Epithelial cell of proximal tubule (primary cell): ENCODE measurements at regions not wholly inside any gene's neighbourhood (a gene's known extent, or its start where the extent isn't known, plus 50 kb on each side); places are given as distances from the start of the nearest gene placed in this dataset.
"Not testable (repeated sequence)": the region's sequence is repeated elsewhere in the genome, so short reads cannot be mapped to it uniquely, and the experiment has no call there.

Experiments
- DNase-seq: peaks from one replicate; pipeline ENCODE4 v3.0.0-alpha.2; 2011; ENCODE audit warnings: low read depth
- H3K4me3 ChIP-seq: 2 replicates; pipeline ENCODE4 v1.5.1; 2011; ENCODE audit warnings: low read depth, mild to moderate bottlenecking, low read length
- TF ChIP-seq, protein P1 (sequence below): conservative IDR thresholded peaks from 2 replicates; pipeline ENCODE4 v1.5.1; 2012; ENCODE audit warnings: low read depth, mild to moderate bottlenecking, low read length

DNA sequence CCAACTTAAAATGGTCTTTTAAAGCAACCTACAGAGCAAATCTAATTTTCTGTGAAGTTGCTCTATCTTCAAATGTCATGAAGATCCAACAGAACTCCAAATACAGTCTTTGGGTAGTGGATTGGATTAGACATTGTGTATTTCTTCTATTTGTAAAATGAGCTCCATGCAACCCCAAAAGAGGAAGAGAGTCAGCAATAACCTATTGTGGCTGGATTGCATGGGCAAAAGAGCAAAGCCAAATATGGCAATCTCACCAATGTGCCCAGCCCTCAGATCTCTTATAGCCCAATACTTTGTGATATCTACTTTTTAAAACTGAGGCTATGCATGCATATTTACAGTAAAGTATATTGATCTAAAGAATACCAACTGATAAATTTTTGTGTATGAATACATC lies 146.3 kb downstream of the TXNL1 start:
- DNase-seq = no peak
- TF ChIP-seq, protein P1, sequence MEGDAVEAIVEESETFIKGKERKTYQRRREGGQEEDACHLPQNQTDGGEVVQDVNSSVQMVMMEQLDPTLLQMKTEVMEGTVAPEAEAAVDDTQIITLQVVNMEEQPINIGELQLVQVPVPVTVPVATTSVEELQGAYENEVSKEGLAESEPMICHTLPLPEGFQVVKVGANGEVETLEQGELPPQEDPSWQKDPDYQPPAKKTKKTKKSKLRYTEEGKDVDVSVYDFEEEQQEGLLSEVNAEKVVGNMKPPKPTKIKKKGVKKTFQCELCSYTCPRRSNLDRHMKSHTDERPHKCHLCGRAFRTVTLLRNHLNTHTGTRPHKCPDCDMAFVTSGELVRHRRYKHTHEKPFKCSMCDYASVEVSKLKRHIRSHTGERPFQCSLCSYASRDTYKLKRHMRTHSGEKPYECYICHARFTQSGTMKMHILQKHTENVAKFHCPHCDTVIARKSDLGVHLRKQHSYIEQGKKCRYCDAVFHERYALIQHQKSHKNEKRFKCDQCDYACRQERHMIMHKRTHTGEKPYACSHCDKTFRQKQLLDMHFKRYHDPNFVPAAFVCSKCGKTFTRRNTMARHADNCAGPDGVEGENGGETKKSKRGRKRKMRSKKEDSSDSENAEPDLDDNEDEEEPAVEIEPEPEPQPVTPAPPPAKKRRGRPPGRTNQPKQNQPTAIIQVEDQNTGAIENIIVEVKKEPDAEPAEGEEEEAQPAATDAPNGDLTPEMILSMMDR = no peak
- no peak overlapping the region for H3K4me3 ChIP-seq

DNA sequence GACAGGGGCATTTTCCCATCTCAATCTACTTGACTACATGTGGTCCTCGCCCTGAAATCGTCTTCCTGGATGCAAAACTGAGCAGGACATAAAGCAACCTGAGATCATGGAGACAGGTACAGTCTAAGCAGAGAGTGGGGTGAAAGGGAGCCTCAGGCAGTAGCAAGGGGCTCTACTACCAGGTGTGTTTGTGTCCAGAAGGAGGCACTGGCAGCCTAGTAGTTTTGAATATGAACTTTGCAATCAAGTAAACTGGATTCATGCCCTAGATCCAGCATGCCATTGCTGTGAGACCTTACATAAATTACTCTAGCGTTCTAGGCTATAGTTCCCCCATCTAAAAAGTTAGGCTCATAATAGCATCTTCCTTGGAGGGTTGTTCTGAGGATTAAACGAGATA lies 147.4 kb downstream of the TXNL1 start:
- DNase-seq = no peak
- TF ChIP-seq, protein P1 = no peak

DNA sequence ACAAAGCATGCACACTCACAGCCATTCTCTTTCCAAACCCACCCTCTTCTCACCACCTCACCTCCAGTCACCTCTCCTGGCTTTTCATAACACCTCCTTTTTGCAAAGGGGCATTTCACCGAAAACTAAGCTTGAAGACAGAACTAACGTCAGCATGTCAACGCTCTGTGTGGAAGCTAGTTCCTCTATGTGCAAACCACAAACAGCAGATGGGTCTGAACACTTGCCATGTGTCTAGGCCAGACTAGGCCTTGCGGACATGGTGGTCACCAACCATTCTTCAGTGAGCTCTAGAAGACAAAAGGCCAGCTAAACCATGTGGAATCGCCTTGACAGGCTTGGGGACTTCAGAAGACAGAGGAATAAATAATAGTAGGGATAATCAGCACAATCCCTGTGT lies 148.5 kb downstream of the TXNL1 start:
- no peak for DNase-seq
- H3K4me3 ChIP-seq = no peak overlapping the region
- TF ChIP-seq, protein P1 = no peak

More for the DNA sequence above, 147.4 kb downstream of the TXNL1 start:
- no peak overlapping the region for H3K4me3 ChIP-seq

DNA sequence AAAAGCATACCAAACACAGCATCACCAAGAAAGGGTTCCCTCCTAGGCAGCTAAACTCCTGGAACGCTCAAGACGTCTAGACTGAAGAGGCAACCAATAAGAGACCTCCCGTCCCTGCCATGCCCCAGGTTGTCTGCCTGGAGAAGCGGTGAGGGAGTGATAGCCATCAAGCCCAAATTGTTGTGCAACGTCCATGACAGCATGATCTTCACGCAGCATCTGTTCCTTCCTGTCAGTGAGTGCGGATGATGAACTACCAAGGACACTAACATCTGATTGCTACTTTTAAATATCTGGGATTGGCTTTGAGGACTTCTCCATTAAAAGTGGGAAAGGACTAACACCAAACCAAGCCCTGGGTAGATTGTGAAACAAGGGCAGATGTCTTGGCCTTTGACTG lies 149.7 kb downstream of the TXNL1 start:
- TF ChIP-seq, protein P1 = no peak
- no peak for DNase-seq
- no peak overlapping the region for H3K4me3 ChIP-seq

DNA sequence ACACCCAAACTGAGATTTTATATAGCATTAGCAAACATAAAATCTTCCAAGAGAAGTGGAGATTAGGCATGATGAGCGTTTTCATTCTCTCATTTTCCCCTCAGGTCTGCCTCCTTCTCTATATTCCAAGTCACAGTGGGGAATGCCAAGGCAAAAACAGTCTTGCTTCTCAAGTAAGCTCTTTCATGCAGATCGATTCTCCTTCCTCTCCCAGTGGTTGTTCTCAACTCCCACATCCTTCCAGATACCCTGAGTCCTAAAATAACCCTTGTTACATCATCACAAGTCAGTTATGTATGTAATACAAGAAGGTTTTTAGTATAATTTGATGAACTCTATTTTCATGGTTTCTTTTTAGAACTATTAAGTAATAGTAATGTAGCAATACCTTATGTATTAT lies 150.6 kb downstream of the TXNL1 start:
- H3K4me3 ChIP-seq = no peak overlapping the region
- TF ChIP-seq, protein P1 = no peak
- DNase-seq = no peak

DNA sequence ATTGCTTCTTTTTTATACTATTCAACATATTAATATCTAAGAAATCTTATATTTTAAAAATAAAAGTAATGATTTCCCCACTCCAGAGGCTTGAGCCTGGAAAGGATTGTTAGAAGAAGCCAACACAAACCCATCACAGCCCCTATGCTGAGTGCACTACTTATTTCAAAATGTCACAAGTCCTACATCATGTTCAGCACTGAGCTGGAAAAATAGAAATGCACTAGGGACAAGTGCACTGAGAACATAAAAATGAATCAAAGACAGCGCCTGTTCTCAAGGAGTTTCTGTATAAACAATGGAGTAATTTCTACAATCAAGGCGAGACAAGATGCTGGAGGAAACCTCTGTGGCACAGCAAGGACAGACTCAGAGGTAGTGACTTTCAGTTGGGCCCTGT lies 155.0 kb downstream of the TXNL1 start:
- no peak overlapping the region for H3K4me3 ChIP-seq
- TF ChIP-seq, protein P1 = no peak
- DNase-seq = no peak

DNA sequence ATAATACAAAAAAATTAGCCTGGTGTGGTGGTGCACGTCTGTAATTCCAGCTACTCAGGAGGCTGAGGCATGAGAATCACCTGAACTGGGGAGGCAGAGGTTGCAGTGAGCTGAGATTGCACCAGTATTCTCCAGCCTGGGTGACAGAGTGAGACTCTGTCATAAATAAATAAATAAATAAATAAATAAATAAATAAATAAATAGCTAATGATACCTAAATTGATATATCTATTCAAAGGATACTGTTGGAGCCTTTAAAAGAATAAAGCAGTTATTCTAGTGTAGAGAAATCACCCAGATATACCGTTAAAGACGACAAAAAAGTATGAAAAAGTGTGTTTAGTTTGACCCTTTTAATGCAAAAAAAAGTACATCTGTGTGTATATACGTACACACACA lies 155.6 kb downstream of the TXNL1 start:
- H3K4me3 ChIP-seq, DNase-seq: not testable (repeated sequence)

DNA sequence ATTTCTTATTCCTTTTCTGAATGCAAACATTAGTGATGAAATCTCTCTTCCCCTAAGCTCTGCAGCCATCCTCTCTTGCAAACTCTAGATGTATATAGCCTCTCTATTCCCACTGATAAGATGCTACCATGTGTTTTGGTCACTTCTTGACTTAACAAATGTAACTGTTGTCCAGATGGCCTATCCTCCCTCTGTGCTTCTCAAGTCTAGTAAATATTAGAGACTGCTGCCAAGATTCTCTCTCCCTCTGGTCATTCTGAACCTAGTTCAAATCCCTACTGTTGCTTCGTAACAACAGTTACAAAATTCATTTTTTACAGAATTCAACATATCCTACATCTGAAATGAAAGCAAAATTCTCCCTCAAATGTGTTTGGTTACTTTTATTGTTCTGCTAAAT lies 156.6 kb downstream of the TXNL1 start:
- TF ChIP-seq, protein P1 = no peak
- no peak for DNase-seq
- no peak overlapping the region for H3K4me3 ChIP-seq
